ENCODE measurements at regions not wholly inside any gene's neighbourhood (a gene's known extent, or its start where the extent isn't known, plus 50 kb on each side); places are given as distances from the start of the nearest gene placed in this dataset.

GRCh38 chr2:95728878-95729596 is 137.2 kb downstream of the TRIM43 start (continued):
- TF ChIP-seq NFE2L2 (IDR thresholded peaks at IDR 0.05; ENCODE audit: low read depth, low read length), result no peak

GRCh38 chr2:95729597-95729955 is 137.8 kb downstream of the TRIM43 start:
- intact Hi-C loops (cut with micrococcal nuclease), result loop anchor here (1.0 to 5.0 kb wide), 2 partner anchors 315 to 382 kb away; no protein-coding TSS in a partner anchor
- no TSS peak for BruUV-seq (replicated peaks)
- no peak for ATAC-seq (ENCODE audit: low read depth)

More at GRCh38 chr2:95729597-95729955, 137.8 kb downstream of the TRIM43 start:
- no peak overlapping the region for H3K23ac ChIP-seq (ENCODE audit: low read depth, low read length)
- ChIA-PET POLR2A (ENCODE audit: unreplicated experiment) (no interaction called here), CTCF (interaction anchor here (0.6 to 2.6 kb wide), 2 partner anchors 146 to 341 kb away, joined by 3 to 9 read pairs; no protein-coding TSS in a partner anchor)
- no peak overlapping the region for H2BK15ac ChIP-seq (ENCODE audit: low read depth, low read length)
- no peak overlapping the region for H3K18ac ChIP-seq (ENCODE audit: low read depth, low read length)
- no peaks in the 10 kb centered on the region for H3K36me3 ChIP-seq (ENCODE audit: control insufficient read depth, insufficient read depth, low read length)
- no peak overlapping the region for H4K5ac ChIP-seq (ENCODE audit: low read depth, low read length)
- no peak overlapping the region for H4K91ac ChIP-seq (ENCODE audit: insufficient read depth, low read depth, low read length)
- no peaks in the 10 kb centered on the region for H3K9me3 ChIP-seq (ENCODE audit: control insufficient read depth, insufficient read depth, low read length)
- no peak overlapping the region for H2AK5ac ChIP-seq (ENCODE audit: low read depth, low read length)
- H3K27ac ChIP-seq (ENCODE audit: insufficient read depth, low read length), result no peak overlapping the region
- in situ Hi-C loops (cut with MboI; ENCODE audit: low sequenced_read_pairs) (no loop called here), dilution Hi-C loops (cut with HindIII; ENCODE audit: low sequenced_read_pairs, unreplicated experiment) (no loop called here)
- H3K79me1 ChIP-seq (ENCODE audit: low read depth in 1 of 2, low read length in 2 of 2), result no peaks in the 10 kb centered on the region
- H4K20me1 ChIP-seq (ENCODE audit: insufficient read depth, low read length), result no peaks in the 10 kb centered on the region
- DNase-seq, result no peak
- no peaks in the 10 kb centered on the region for H3K4me1 ChIP-seq (ENCODE audit: control insufficient read depth, insufficient read depth, low read length)
- no peak overlapping the region for H2BK20ac ChIP-seq (ENCODE audit: low read depth, low read length)
- H3K4me3 ChIP-seq (ENCODE audit: insufficient read depth, low read depth, low read length), result no peak overlapping the region
- H2AK9ac ChIP-seq (replicated peaks; ENCODE audit: low read depth, low read length, poor library complexity), result no peak overlapping the region
- no peak overlapping the region for H3K4me2 ChIP-seq (ENCODE audit: low read depth, low read length)
- no peak overlapping the region for H3K14ac ChIP-seq (replicated peaks; ENCODE audit: low read depth, low read length)
- H3K4ac ChIP-seq (ENCODE audit: low read depth, low read length), result no peak overlapping the region
- H3K9ac ChIP-seq (ENCODE audit: low read depth, low read length), result no peak overlapping the region
- no peak for TF ChIP-seq POLR2A (IDR thresholded peaks at IDR 0.05; ENCODE audit: low read depth, low read length)
- no peak for TF ChIP-seq RFX5 (IDR thresholded peaks at IDR 0.05; ENCODE audit: low read depth, low read length)
- TF ChIP-seq MXI1 (IDR thresholded peaks at IDR 0.05; ENCODE audit: borderline replicate concordance, low read depth, low read length), result no peak
- TF ChIP-seq CEBPB (IDR thresholded peaks at IDR 0.05; ENCODE audit: low read depth, low read length), result no peak
- TF ChIP-seq FOS (IDR thresholded peaks at IDR 0.05; ENCODE audit: low read depth, low read length), result no peak
- no peak for TF ChIP-seq USF2 (IDR thresholded peaks at IDR 0.05; ENCODE audit: low read depth, low read length)
- no peak for TF ChIP-seq CTCF (conservative IDR thresholded peaks at IDR 0.05; ENCODE audit: low read depth, low read length)
- no peak for TF ChIP-seq BHLHE40 (IDR thresholded peaks at IDR 0.05; ENCODE audit: low read depth, low read length)
- TF ChIP-seq MAFK (IDR thresholded peaks at IDR 0.05; ENCODE audit: low read depth, low read length), result no peak
- TF ChIP-seq RCOR1 (IDR thresholded peaks at IDR 0.05; ENCODE audit: insufficient replicate concordance, low read length), result no peak
- no peak for TF ChIP-seq MAZ (IDR thresholded peaks at IDR 0.05; ENCODE audit: borderline replicate concordance, low read depth, low read length)
- TF ChIP-seq ELK1 (IDR thresholded peaks at IDR 0.05; ENCODE audit: borderline replicate concordance, low read depth, low read length), result no peak
- no peak for TF ChIP-seq CHD1 (IDR thresholded peaks at IDR 0.05; ENCODE audit: low read depth, low read length)
- no peak overlapping the region for H4K8ac ChIP-seq (ENCODE audit: low read depth in 2 of 2, low read length in 2 of 2)
- no peaks in the 10 kb centered on the region; the same call in 1 of the 2 replicates for H3K27me3 ChIP-seq (ENCODE audit: control insufficient read depth, insufficient read depth, low read length)
- WGBS, 2 experiments (ENCODE audit: extremely low coverage in 2 of 2, insufficient read length in 1 of 2), result no CpG with 5 or more reads among the region's 2 CpGs
- H2BK120ac ChIP-seq (ENCODE audit: low read depth, low read length), result no peak overlapping the region
- no peak overlapping the region for H2AFZ ChIP-seq (replicated peaks; ENCODE audit: low read length, poor library complexity)
- no peak overlapping the region for H2BK5ac ChIP-seq (ENCODE audit: low read depth, low read length, poor library complexity, severe bottlenecking)
- no peak overlapping the region for H3K56ac ChIP-seq (ENCODE audit: extremely low read depth, insufficient read depth, low read length)
- no peaks in the 10 kb centered on the region for H3K9me1 ChIP-seq (ENCODE audit: insufficient read depth, low read length)
